Naive thymus-derived CD8-positive, alpha-beta T cell (primary cell): ENCODE measurements at regions not wholly inside any gene's neighbourhood (a gene's known extent, or its start where the extent isn't known, plus 50 kb on each side); places are given as distances from the start of the nearest gene placed in this dataset.

ENCODE experiments used
- ATAC-seq, 2 donors: fragments of 150-1000 bp; cut with Tn5 transposase in 1 of 2; sonication (Bioruptor Pico), chemical (Tn5 transposase) in 1 of 2; 1 replicate in 1 of 2; 2 replicates in 1 of 2; pipeline ENCODE4 v1.10.0; 2021; ENCODE audit warnings: mild to moderate bottlenecking in 2 of 2, moderate library complexity in 2 of 2
- POLR2A ChIA-PET: fragments of 350-600 bp; sonication (Branson Sonifier 250); formaldehyde crosslinking; loops from one replicate; lab custom pipeline; 2021; ENCODE audit warnings: antibody characterized with exemption; lab: Charles Lee
- DNase-seq, 10 donors: peaks; one replicate each; pipeline versions ENCODE4 v3.0.0 to v3.0.0-alpha.2; 2020 to 2022
- H3K27ac Mint-ChIP-seq, 10 donors: one replicate each; pipeline ENCODE4 v1.8.0; 2020 to 2022; ENCODE audit warnings: mild to moderate bottlenecking in 10 of 10, mixed read lengths in 10 of 10, moderate library complexity in 4 of 10, inconsistent platforms in 1 of 10
- H3K27me3 Mint-ChIP-seq, 5 donors: one replicate each; pipeline ENCODE4 v1.8.0; 2021 to 2022; ENCODE audit warnings: mixed read lengths in 5 of 5
- H3K36me3 Mint-ChIP-seq, 3 donors: one replicate each; pipeline ENCODE4 v1.8.0; 2020 to 2022; ENCODE audit warnings: mixed read lengths in 3 of 3, mild to moderate bottlenecking in 2 of 3, inconsistent platforms in 1 of 3
- H3K4me1 Mint-ChIP-seq, 4 donors: one replicate each; pipeline ENCODE4 v1.8.0; 2021 to 2022; ENCODE audit warnings: mixed read lengths in 4 of 4
- H3K4me3 Mint-ChIP-seq, 10 donors: one replicate each; pipeline ENCODE4 v1.8.0; 2020 to 2022; ENCODE audit warnings: mild to moderate bottlenecking in 10 of 10, mixed read lengths in 10 of 10, moderate library complexity in 6 of 10, inconsistent platforms in 1 of 10
- H3K9me3 Mint-ChIP-seq, 9 donors: one replicate each; pipeline ENCODE4 v1.8.0; 2020 to 2022; ENCODE audit warnings: mixed read lengths in 9 of 9, mild to moderate bottlenecking in 3 of 9, inconsistent platforms in 1 of 9, moderate library complexity in 1 of 9

GRCh38 chr1:21344098-21344749 is 54.0 kb upstream of the ECE1 start:
- Mint-ChIP-seq H3K27ac (peak overlapping the region; percentile 72 to 97 (median 81)), H3K4me3 (peak overlapping the region in 9 of 10 donors; percentile 82 to 92 (median 88)), H3K36me3 (no peaks in the 10 kb centered on the region), H3K9me3 (no peaks in the 10 kb centered on the region), H3K4me1 (peaks cover 39 to 55% (median 51%) of the 10 kb centered on the region in 4 donors), H3K27me3 (no peaks in the 10 kb centered on the region)
- DNase-seq: no peak
- POLR2A ChIA-PET: interaction anchor here (0.9 to 4.5 kb wide), 11 partner anchors 7 to 557 kb away, joined by 3 to 85 read pairs (median 6); partner anchors contain the start of genes ECE1 and HP1BP3
- ATAC-seq: no peak

DNA sequence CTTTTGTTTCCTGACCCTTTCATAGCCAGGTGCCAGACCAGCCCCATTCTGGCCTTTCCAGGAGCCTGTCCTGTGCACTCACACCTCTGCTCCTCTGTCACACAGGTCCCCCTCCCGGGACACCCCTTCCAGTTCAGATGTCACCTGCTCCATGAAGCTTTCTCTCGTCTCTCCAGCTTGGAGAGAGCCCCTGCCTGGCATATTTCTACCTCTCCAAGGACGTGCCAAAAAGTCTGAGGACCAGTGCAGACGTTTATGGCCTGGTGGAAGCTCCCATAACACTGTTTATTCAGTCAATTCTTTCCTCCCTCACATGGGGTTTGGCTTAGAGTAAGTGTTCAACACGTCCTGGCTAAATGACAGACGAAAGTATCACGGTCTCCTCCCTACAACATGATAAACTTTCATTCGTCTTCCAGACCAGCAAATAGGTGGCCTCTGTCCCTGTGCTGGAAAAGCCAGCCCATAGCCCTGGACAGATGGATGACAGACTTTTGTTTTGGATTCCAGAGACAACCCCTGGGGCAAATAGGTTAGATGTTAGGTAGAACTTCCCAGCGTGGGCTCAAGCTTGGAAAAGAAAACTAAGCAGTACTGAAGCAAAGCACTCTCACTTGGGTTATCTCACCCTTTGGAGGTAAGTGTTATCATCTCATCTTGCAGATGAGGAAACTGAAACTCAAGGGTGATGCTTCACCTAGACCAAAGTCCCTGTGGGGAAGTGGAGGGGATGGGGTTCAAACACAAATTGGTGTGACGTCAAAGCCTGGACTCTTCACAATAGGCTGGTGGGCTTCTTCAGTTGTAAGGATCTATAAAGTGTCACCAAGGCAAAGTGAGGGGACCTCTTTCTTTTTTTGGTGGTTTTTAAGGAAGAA is 52.9 kb upstream of the ECE1 start:
- no peaks in the 10 kb centered on the region for H3K36me3 Mint-ChIP-seq
- peak in 1 of 2 donors; percentile 13 for ATAC-seq
- peak in 3 of 10 donors; percentile 28 to 38 (median 36) for DNase-seq
- H3K9me3 Mint-ChIP-seq: no peaks in the 10 kb centered on the region
- POLR2A ChIA-PET: interaction anchor here (3.0 to 4.5 kb wide), 2 partner anchors 9 to 51 kb away, joined by 47 to 85 read pairs; partner anchors contain the start of gene ECE1
- H3K4me1 Mint-ChIP-seq: peaks cover 41 to 65% (median 61%) of the 10 kb centered on the region in 4 donors
- peak overlapping the region; percentile 53 to 97 (median 80) for H3K27ac Mint-ChIP-seq
- no peaks in the 10 kb centered on the region for H3K27me3 Mint-ChIP-seq
- H3K4me3 Mint-ChIP-seq: peak overlapping the region in 9 of 10 donors; percentile 82 to 92 (median 88)

DNA sequence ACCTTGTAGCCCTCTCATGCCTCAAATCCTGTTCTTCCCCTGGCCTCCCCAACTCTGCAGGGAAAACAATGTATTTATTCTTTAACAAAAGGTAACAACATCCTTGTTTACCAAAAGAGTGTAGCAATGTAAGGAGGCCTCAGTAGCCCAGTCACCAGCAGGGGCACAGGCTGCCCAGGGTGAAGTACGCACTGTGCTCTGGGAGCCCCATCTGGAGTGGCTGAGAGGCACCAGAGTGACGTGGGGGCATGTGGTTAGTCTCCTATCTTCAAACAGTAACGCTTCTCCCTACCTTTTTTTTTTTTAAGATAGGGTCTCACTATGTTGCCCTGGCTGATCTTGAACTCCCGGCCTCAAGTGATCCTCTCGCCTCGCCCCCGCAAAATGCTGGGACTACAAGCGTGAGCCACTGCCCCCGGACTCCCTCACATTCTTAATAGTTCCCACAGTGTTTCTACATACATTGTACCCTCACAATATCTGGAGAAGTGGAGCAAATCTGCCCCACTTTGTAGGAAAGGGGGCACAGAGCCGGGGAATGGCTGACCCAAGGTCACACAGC is 51.3 kb upstream of the ECE1 start:
- POLR2A ChIA-PET: interaction anchor here (4.5 kb wide), 1 partner anchor 8 kb away, joined by 47 read pairs; no protein-coding TSS in a partner anchor
- no peaks in the 10 kb centered on the region for H3K27me3 Mint-ChIP-seq
- peaks cover 44 to 79% (median 77%) of the 10 kb centered on the region in 4 donors for H3K4me1 Mint-ChIP-seq
- DNase-seq (no peak), ATAC-seq (no peak)
- no peaks in the 10 kb centered on the region for H3K36me3 Mint-ChIP-seq
- peak overlapping the region in 6 of 10 donors; percentile 6 to 92 (median 55) for H3K4me3 Mint-ChIP-seq
- H3K27ac Mint-ChIP-seq: peak overlapping the region in 8 of 10 donors; percentile 33 to 86 (median 52)
- no peaks in the 10 kb centered on the region for H3K9me3 Mint-ChIP-seq

- Mint-ChIP-seq H3K9me3 (no peaks in the 10 kb centered on the region), H3K4me3 (peak overlapping the region in 3 of 10 donors; percentile 1 to 67 (median 42)), H3K27ac (peak overlapping the region in 6 of 10 donors; percentile 20 to 89 (median 68)), H3K27me3 (no peaks in the 10 kb centered on the region), H3K36me3 (no peaks in the 10 kb centered on the region), H3K4me1 (peaks cover 44 to 81% (median 80%) of the 10 kb centered on the region in 4 donors)
- ATAC-seq: no peak
- DNase-seq: no peak
- POLR2A ChIA-PET: no interaction called here
Measured at GRCh38 chr1:21341022-21341421, 50.8 kb upstream of the ECE1 start.

- H3K4me1 Mint-ChIP-seq: peaks cover 44 to 87% (median 86%) of the 10 kb centered on the region in 4 donors
- no peak for ATAC-seq
- POLR2A ChIA-PET: interaction anchor here (8.8 kb wide), 1 partner anchor 47 kb away, joined by 122 read pairs; the partner anchor contains the start of gene ECE1
- no peaks in the 10 kb centered on the region for H3K36me3 Mint-ChIP-seq
- H3K27ac Mint-ChIP-seq: peak overlapping the region in 7 of 10 donors; percentile 20 to 89 (median 43)
- H3K9me3 Mint-ChIP-seq: no peaks in the 10 kb centered on the region
- peak overlapping the region in 2 of 10 donors; percentile 1 to 67 for H3K4me3 Mint-ChIP-seq
- no peaks in the 10 kb centered on the region for H3K27me3 Mint-ChIP-seq
- no peak for DNase-seq
Measured at GRCh38 chr1:21340230-21340945, 50.1 kb upstream of the ECE1 start.
